GM19468 (cell line): ENCODE measurements at regions not wholly inside any gene's neighbourhood (a gene's known extent, or its start where the extent isn't known, plus 50 kb on each side); places are given as distances from the start of the nearest gene placed in this dataset.

Experiments used
- ATAC-seq: cut with Tn5 transposase; IDR thresholded peaks from one replicate; pipeline ENCODE4 v1.9.1; 2021; ENCODE audit warnings: mild to moderate bottlenecking, moderate library complexity, moderate number of reproducible peaks; ENCODE audit not compliant: unreplicated experiment; ENCODE audit errors: extremely low read depth

- no peak for ATAC-seq
Measured at GRCh38 chr10:2431961-2432360, 635.4 kb upstream of the PFKP start.

DNA sequence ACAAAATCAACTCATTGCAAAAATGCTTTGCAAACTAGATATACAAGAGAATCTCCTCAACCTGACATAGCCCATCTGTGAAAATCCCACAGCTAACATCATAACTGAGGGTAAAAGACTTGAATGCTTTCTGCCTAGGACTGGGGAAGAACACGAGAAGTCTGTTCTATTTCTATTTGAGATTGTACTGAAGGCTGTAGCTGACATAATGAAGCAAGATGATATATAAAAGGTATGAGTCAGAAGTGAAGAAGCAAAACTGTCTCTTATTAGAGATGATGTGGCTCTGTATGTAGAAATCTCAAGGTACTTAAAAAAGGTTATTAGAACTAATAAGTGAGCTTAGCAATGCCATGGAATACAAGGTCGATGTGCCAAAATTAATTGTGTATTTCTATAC is 639.9 kb upstream of the PFKP start:
- no peak for ATAC-seq

DNA sequence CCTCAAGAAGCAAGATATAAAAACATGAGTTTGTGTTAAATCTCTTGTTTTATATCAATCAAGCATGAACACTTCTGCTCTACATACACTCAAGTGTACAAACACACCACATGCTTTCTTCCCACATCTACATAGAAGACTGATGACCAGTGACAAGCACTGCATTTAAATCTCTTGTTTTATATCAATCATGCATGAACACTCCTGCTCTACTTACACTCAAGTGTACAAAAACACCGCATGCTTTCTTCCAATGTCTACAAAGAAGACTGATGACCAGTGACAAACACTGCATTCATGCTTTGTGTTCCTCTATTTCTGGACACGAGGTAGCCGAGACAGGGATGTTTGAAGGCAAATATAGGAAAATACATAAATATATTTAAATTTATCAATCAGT is 642.0 kb upstream of the PFKP start:
- ATAC-seq: no peak

- no peak for ATAC-seq
Measured at GRCh38 chr10:2414562-2414961, 652.8 kb upstream of the PFKP start.

- no peak for ATAC-seq
Measured at GRCh38 chr10:2414039-2414438, 653.3 kb upstream of the PFKP start.

GRCh38 chr10:2410049-2410448 is 657.3 kb upstream of the PFKP start:
- no peak for ATAC-seq

DNA sequence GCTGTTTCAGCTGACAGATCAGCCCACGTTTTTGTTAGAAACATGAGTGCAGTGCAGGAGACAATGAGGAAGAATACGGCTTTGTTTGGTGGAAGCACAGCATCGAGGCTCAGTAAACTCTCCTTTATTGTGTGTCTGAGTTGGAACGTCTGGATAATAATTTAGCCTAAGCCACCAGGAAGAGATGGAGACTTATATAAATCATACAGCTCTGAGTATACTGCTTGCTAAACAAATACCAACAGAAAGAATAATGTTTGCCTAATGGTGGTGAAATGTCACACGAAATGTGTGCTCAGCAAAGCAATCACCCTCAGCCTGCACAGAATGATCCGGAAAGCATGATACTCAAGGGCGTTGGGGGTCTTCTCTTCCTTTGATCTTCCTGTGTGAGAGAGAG is 664.1 kb upstream of the ADARB2 start:
- no peak for ATAC-seq

DNA sequence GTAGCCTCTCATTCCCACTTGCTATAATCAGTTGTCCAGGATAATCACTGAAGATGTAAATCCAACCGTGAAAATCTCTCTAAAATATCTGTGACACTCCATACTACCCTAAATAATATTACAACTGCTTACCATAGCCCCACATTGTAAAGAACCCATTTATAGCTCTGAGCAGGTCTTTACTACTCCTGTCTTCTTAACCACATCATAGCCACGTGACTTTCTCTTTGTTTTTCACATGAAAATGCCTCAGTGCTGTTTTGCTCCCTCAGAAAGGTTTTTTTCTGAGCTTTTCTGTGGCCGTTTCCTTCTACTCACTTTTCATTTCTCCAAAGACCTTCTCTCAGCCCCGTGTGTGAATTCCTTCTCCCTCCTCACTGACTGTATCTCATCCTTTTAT is 662.2 kb upstream of the ADARB2 start:
- ATAC-seq: no peak

DNA sequence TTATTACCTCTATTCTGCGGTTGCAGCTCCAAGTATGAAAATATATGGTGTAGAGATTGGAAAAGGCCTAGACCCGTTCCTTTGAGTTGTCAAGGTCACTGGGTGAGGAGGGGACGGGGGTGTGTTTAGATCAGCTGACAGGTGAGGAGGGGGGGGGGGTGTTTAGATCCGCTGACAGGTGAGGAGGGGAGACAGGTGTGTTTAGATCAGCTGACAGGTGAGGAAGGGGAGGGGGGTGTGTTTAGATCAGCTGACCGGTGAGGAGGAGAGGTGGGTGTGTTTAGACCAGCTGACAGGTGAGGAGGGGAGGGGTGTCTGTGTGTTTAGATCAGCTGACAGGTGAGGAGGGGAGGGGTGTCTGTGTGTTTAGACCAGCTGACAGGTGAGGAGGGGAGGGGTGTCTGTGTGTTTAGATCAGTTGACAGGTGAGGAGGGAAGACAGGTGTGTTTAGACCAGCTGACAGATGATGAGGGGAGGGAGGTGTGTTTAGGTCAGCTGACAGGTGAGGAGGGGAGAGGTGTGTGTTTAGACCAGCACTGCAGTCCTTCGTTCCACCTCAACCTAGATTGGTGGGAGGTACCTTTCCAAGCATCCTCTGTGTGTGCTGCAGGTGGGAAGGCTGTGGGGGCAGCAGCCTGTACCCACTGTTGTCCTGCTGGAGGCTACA is 655.0 kb upstream of the ADARB2 start:
- ATAC-seq: no peak

- no peak for ATAC-seq
Measured at GRCh38 chr10:2387672-2388071, 650.3 kb upstream of the ADARB2 start.

DNA sequence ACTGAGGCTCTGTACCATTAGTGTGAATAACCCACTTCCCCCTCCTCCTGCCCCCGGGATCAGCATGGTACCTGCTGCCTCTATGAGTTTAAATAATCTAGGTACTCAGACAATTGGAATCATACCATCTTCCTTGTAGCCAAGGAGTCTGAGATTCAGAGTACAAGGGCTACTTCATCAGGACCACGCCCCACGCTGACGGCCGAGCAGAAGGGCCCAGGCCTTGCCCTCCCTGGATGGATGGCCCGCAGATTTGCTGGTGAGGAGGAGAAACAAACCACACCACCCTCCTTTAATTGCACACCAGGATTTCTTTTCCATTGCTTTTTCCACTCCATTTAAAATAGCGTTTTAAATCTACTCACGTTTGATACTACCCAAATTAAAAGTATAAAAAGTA is 649.9 kb upstream of the ADARB2 start:
- ATAC-seq: no peak

DNA sequence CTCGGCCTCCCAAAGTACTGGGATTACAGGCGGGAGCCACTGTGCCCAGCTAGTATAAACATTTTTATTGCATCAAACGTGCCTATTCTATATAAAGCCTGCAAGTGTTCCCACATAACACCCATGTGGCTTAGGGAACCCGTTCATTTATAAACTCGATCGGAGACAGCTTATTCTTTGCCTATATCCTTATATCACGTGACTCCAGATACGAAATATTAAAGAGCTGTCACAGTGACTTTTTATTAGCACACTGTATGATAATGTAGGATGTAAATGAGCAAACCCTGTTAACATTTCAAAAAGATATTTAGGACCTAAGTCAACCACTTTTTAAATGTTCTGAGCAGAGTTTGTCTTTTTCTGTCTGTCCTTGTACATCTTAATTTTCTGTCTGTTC is 642.9 kb upstream of the ADARB2 start:
- ATAC-seq: no peak

DNA sequence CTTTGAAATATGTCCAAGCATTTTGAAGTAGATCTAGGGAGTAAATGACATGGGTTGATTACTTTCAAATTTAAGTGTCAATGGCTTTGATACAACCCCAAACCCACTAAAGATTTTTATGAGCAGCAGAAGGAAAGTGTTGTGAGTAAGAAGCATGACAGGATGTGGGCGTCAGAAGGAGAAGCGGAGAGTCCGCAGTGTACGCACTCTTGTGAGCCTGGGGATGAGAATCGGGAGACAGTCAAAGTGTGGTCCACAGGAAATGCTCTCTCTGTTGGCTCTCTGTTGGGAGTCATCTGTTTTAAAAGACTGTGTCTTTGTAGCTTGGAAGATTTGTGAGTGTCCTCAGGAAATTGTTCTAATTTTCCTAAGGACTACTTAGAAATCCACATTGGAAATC is 629.8 kb upstream of the ADARB2 start:
- ATAC-seq: no peak

- ATAC-seq: no peak
Measured at GRCh38 chr10:2366264-2366931, 629.1 kb upstream of the ADARB2 start.

GRCh38 chr10:2362331-2362730 is 625.0 kb upstream of the ADARB2 start:
- no peak for ATAC-seq

DNA sequence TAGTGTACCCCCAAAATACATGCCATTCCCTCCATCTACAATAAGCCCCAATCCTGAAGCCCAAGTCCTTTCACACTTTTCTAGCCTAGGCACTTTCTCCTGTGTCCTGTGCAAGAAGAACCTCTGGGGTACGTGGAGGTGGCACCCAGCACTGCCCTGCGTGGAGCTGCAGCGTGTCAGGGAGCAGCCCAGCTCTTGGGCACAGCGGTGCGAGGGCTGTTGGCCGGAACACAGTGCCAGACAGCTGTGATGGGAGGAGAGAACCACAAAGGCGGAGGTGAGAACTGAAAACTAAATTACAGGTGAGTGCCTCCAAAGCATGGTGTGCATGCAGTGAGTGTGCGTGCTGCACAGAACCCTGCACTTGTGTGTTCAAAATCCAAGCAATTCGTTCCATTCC is 621.3 kb upstream of the ADARB2 start:
- no peak for ATAC-seq

- no peak for ATAC-seq
Measured at GRCh38 chr10:2356670-2357069, 619.3 kb upstream of the ADARB2 start.

DNA sequence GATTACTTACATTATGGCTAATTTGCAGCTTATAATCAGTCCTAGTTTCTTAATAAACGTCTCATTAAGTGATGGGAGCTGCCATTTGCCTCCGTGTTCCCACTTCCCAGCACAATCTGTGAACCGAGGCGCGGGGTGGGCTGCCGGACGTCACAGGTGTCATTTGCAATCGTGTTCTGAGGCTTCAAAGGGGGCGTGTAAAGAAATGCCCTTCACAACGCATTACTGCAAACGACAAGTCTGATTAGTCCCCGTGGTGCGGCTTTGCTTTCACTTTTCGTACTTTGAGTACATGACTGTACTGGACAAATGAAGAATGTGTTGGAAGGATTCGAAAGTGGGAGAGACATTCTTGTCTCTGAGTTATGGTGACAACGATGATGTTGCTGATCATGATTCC is 614.2 kb upstream of the ADARB2 start:
- ATAC-seq: no peak

DNA sequence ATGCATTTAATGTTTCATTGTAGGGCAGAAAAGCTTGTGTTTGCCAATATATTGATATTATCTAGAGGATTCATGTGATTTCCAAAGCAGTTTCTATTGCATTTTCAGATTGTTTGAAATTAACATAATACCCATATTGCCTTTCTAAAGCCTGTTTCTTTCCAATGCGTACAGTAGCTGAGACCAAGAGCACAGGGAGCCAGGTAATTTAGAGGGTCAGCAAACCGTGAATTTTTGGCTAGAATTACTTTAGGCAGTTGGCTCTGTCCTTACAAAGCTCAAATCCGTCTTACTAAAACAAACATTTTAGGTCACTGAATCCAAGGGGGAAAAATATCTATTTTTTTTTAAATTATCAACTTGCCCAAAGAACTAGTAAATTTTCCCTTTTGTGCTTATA is 604.9 kb upstream of the ADARB2 start:
- no peak for ATAC-seq

DNA sequence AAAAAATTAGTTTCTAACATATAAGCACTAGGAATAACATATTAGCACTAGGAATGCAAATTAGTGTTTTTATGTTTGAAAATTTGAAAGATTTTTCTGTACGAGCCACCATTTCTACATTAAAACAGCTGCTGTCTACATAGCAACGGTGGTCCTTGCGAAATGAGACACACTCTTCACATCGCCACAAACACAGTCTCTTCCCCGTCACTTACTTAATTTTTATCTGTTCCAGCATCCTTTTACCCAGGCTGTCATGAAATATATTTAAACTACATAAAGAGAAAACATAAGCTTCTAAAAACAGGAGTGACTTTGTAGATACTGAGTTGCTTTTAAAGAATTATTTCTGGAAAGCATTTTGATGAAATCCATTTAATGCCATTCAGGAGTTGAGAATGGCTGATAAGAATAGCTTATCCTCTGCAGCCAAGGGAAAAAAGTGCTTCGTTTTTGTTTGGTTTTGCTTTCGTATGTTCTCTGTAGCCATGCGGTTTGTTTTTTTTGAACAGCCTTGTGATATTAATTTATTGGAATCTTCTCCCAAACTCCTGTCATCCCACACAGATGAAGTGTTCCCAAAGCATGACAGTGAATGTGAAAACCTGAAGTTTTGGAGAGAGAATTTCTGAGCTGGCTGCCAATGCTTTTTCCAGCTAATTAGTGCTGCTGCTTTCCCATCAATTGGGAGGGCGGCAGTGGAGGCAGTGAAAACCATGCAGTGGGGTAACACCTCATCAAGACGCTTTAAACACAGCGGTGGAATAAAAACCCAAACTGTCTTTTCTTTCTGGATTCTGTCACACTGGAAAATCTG is 603.7 kb upstream of the ADARB2 start:
- ATAC-seq: no peak

DNA sequence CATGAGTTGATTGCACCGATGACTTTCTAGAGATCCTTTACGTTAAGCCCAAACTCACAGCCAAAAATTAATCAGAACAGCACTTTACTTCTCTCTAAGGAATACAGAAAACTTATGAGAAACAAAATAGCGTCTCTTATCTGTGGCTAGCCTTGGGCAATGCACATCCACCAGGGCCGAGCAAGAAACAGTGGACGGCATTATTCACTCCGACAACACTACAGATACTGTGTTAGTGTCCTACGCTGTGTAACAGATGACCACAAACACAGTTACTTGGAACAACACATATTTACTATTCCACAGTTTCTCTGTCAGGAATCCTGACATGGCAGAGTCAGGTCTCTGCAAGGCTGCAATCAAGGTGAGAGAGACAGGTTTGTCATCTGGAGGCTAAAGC is 598.3 kb upstream of the ADARB2 start:
- no peak for ATAC-seq
